Left lung (tissue), 4 donors: ENCODE measurements at regions not wholly inside any gene's neighbourhood (a gene's known extent, or its start where the extent isn't known, plus 50 kb on each side); places are given as distances from the start of the nearest gene placed in this dataset.

Experiments
- ATAC-seq: fragments of 200-7000 bp; cut with Tn5 transposase; one replicate; pipeline ENCODE4 v1.9.1; 2020; ENCODE audit warnings: moderate library complexity
- DNase-seq, 4 donors: peaks; one replicate each; pipeline ENCODE4 v3.0.0-alpha.2; 2013 to 2020
- H3K27ac ChIP-seq, 2 donors: fragments of 200-600 bp; sonication (generic) in 1 of 2; one replicate each; pipeline versions ENCODE4 v1.5.0 to v1.8.0; 2020 to 2021
- H3K27me3 ChIP-seq, 2 donors: fragments of 200-600 bp; sonication (generic) in 1 of 2; one replicate each; pipeline versions ENCODE4 v1.5.0 to v1.8.0; 2020 to 2021
- H3K36me3 ChIP-seq, 2 donors: fragments of 200-600 bp; sonication (generic) in 1 of 2; one replicate each; pipeline versions ENCODE4 v1.5.0 to v1.8.0; 2020 to 2021
- H3K4me1 ChIP-seq, 2 donors: fragments of 200-600 bp; one replicate each; pipeline ENCODE4 v1.8.0; 2021
- H3K4me3 ChIP-seq, 2 donors: fragments of 200-600 bp; sonication (generic) in 1 of 2; one replicate each; pipeline versions ENCODE4 v1.5.0 to v1.8.0; 2020 to 2021; ENCODE audit warnings: mild to moderate bottlenecking in 1 of 2
- H3K9me3 ChIP-seq, 2 donors: fragments of 200-600 bp; sonication (generic) in 1 of 2; one replicate each; pipeline versions ENCODE4 v1.5.0 to v1.8.0; 2020 to 2021
- intact Hi-C, 2 donors: fragments of 100-400 bp; cut with DNase I; formaldehyde crosslinking; loops; one replicate each; pipeline versions ENCODE4 v1.11.2 to v1.14.2; 2022
- TF ChIP-seq, protein P1 (sequence below), 2 donors: fragments of 200-600 bp; sonication (generic) in 1 of 2; IDR thresholded peaks; one replicate each; pipeline versions ENCODE4 v1.5.0 to v1.8.0; 2021; ENCODE audit warnings: antibody characterized with exemption in 2 of 2
- donor health status: DM: no; HTN: yes; CAD: no.
- donor health status: DM: no; HTN: no; CAD: no.

DNA sequence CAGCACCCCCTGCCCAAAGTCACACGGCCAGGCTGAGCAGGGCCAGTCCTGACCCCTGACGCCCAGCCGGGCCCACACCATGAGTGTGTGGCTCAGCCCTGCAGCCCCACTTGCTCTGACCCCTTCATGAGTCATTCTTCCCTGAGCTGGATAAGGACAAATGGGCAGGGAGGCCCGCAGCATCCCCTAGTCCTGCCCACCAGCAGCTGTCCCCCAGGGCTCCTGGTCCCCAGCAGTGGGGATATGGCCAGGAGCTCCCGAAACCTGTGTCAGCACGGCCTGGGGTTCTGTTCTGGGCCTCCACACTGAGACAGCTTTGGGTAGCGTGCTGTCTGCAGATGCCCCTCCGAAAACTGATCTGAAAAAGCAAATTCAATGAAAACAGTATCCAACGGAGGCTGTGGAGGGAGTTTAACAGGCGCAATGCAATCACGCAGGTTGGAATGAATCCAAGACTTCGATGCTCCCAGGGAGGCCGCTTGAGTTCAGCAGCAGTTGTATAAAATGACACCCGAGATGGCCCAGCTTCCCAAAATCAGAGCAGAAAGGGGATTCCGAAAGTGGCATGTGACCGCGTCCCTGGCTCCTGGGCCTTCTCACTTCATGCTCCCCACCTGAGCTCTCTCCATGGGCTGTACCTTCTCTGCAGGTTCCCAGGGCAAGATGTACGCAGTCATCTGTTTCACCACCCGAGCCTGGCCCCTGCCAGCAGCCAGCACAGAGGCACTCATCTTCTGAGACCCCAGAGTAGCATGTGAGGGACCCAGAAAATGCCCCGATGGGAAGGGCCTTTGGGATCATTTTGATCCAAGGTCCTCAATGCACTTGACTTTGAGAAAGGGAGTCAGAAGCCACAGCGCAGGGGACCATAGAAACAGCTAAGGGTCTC, 214.1 kb downstream of the USP6NL start:
- Histone ChIP-seq H3K4me1 (no peaks in the 10 kb centered on the region), H3K27me3 (no peaks in the 10 kb centered on the region), H3K9me3 (no peaks in the 10 kb centered on the region), H3K4me3 (no peak overlapping the region), H3K27ac (no peak overlapping the region), H3K36me3 (no peaks in the 10 kb centered on the region)
- TF ChIP-seq, protein P1, sequence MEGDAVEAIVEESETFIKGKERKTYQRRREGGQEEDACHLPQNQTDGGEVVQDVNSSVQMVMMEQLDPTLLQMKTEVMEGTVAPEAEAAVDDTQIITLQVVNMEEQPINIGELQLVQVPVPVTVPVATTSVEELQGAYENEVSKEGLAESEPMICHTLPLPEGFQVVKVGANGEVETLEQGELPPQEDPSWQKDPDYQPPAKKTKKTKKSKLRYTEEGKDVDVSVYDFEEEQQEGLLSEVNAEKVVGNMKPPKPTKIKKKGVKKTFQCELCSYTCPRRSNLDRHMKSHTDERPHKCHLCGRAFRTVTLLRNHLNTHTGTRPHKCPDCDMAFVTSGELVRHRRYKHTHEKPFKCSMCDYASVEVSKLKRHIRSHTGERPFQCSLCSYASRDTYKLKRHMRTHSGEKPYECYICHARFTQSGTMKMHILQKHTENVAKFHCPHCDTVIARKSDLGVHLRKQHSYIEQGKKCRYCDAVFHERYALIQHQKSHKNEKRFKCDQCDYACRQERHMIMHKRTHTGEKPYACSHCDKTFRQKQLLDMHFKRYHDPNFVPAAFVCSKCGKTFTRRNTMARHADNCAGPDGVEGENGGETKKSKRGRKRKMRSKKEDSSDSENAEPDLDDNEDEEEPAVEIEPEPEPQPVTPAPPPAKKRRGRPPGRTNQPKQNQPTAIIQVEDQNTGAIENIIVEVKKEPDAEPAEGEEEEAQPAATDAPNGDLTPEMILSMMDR (IDR thresholded peaks at IDR 0.05), result no peak
- ATAC-seq, result no peak
- intact Hi-C loops, result no loop called here
- DNase-seq, result peak in 1 of 4 donors; percentile 16

GRCh38 chr10:11396311-11396955, 215.0 kb downstream of the USP6NL start:
- H3K4me1 ChIP-seq, result no peaks in the 10 kb centered on the region
- no peaks in the 10 kb centered on the region for H3K36me3 ChIP-seq
- TF ChIP-seq, protein P1 (IDR thresholded peaks at IDR 0.05), result no peak
- no peak overlapping the region for H3K4me3 ChIP-seq
- no peak for DNase-seq
- intact Hi-C loops, result no loop called here
- H3K27me3 ChIP-seq, result no peaks in the 10 kb centered on the region
- ATAC-seq, result no peak
- no peaks in the 10 kb centered on the region for H3K9me3 ChIP-seq
- H3K27ac ChIP-seq, result no peak overlapping the region

DNA sequence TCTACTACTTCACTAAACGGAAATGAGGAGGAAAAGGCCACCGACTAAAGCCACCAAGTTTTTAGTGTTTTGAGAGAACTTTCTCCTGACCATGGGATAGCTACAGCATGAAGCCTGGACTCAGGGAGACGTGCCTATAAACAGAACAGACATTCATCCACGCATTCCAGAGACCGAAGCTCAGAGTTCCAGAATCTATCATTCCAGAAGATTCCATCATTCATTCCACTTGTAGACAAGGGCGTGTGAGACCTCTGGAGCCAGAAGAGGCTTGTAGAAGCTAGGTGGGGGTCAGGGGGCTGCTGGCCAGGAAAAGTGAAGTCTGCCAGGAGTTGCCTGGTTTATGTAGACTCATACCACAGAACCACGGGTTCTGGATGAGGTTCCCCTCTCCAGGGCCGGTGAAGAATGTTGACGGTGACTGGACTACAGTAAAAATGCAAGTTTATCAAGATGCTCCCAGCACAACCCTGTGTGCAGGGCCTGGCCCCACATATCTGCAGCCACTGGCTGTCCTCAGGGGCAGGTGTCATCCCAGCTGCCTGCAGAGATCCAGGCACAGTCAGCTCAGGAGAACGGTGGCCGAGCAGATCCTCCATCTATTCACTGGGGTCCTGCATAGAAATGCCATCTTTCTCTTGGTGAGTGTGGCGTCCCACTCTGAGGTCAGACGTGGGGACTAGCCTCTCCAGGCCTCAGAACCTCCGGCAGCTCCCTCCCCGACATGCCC, 215.7 kb downstream of the USP6NL start:
- TF ChIP-seq, protein P1 (IDR thresholded peaks at IDR 0.05), result no peak
- Histone ChIP-seq H3K4me1 (no peaks in the 10 kb centered on the region), H3K36me3 (no peaks in the 10 kb centered on the region), H3K4me3 (no peak overlapping the region), H3K27ac (no peak overlapping the region), H3K9me3 (no peaks in the 10 kb centered on the region), H3K27me3 (no peaks in the 10 kb centered on the region)
- intact Hi-C loops, result no loop called here
- ATAC-seq (no peak), DNase-seq (no peak)

DNA sequence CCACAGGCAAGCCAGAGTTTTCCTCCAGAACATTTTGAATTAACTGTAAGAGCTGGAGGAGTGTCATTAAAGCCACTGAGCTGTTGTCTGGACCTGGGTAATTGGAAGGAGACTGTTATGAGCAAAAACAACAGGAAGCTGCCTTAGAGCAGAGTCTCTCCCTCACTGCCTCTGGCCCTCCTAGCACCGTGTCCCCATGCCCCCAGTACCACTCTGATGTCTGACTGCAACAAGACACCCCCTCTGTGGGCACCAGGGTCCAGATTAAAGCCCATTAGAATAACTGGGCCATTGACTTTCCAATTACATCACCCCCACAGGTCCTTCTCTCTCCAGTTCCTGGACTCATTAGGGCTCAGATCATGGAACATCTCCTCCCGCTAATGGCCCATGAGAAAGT, 216.3 kb downstream of the USP6NL start:
- H3K27ac ChIP-seq, result no peak overlapping the region
- no peaks in the 10 kb centered on the region for H3K36me3 ChIP-seq
- TF ChIP-seq, protein P1 (IDR thresholded peaks at IDR 0.05), result no peak
- no peaks in the 10 kb centered on the region for H3K4me1 ChIP-seq
- H3K27me3 ChIP-seq, result no peaks in the 10 kb centered on the region
- intact Hi-C loops, result no loop called here
- DNase-seq (no peak), ATAC-seq (no peak)
- no peak overlapping the region for H3K4me3 ChIP-seq
- H3K9me3 ChIP-seq, result no peaks in the 10 kb centered on the region

DNA sequence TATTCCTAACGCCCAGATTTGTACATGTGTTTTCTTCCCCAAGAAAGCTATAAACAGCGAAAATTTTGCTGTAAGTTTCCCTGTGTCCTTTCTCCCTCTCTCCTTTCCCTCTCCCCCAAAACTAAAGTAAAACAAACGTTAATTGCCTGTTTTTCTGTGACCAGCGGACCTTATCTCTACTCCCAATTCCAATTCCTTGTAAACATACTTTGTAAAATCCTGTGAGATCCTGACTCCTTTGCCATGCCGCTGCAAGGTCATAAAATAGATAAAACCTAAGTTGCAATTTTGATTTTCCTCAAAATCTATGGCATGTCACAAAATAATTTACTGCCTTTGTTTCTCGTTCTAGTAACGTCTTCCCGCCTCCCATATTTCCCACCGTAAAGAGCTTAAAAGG, 217.6 kb downstream of the USP6NL start:
- H3K27ac ChIP-seq, result no peak overlapping the region
- intact Hi-C loops, result no loop called here

More for the DNA sequence above, 217.6 kb downstream of the USP6NL start:
- Histone ChIP-seq H3K4me1 (no peaks in the 10 kb centered on the region), H3K27me3 (no peaks in the 10 kb centered on the region), H3K9me3 (no peaks in the 10 kb centered on the region), H3K36me3 (no peaks in the 10 kb centered on the region), H3K4me3 (no peak overlapping the region)
- ATAC-seq, result no peak
- no peak for DNase-seq
- TF ChIP-seq, protein P1 (IDR thresholded peaks at IDR 0.05), result no peak
